ENCODE measurements at regions not wholly inside any gene's neighbourhood (a gene's known extent, or its start where the extent isn't known, plus 50 kb on each side); places are given as distances from the start of the nearest gene placed in this dataset.

- no peak overlapping the region for H3K4me3 ChIP-seq (ENCODE audit: control insufficient read depth in 2 of 3, extremely low read depth in 1 of 3, insufficient read depth in 2 of 3, low read depth in 1 of 3, low read length in 3 of 3)
- no peak overlapping the region for H2AFZ ChIP-seq (ENCODE audit: control insufficient read depth, low read length)
- H3K9ac ChIP-seq (ENCODE audit: control insufficient read depth, extremely low read depth, insufficient read depth, low read length), result no peak overlapping the region
- no peaks in the 10 kb centered on the region for H4K20me1 ChIP-seq (ENCODE audit: control insufficient read depth, extremely low read depth, insufficient read depth, low read length)
- FAIRE-seq (no peak), DNase-seq (ENCODE audit: low read depth, low spot score) (no peak)
- H3K9me1 ChIP-seq (ENCODE audit: control insufficient read depth, extremely low read depth, insufficient read depth, low read length), result no peaks in the 10 kb centered on the region
- dilution Hi-C loops (cut with MboI; ENCODE audit: extremely low pct_ligation_motif_present, low sequenced_read_pairs), result no loop called here
- H3K27ac ChIP-seq (ENCODE audit: control insufficient read depth, insufficient read depth, low read length), result no peak overlapping the region
- no peaks in the 10 kb centered on the region for H3K36me3 ChIP-seq (ENCODE audit: control insufficient read depth in 2 of 2, extremely low read depth in 1 of 2, insufficient read depth in 2 of 2, low read length in 2 of 2)
- H3K4me2 ChIP-seq (ENCODE audit: control insufficient read depth, extremely low read depth, insufficient read depth, low read depth, low read length), result no peak overlapping the region
- H3K9me3 ChIP-seq (ENCODE audit: control insufficient read depth, low read depth, low read length), result no peaks in the 10 kb centered on the region
- H3K4me1 ChIP-seq (ENCODE audit: control insufficient read depth, extremely low read depth, insufficient read depth, low read length), result no peaks in the 10 kb centered on the region
- TF ChIP-seq EZH2 (IDR thresholded peaks at IDR 0.05; ENCODE audit: low read length) (no peak), CTCF (optimal IDR thresholded peaks at IDR 0.05 in 1 of 3, IDR thresholded peaks at IDR 0.05 in 1 of 3, conservative IDR thresholded peaks at IDR 0.05 in 1 of 3; ENCODE audit: extremely low read depth in 1 of 3, insufficient read depth in 2 of 3, low read length in 3 of 3) (no peak)
- no peaks in the 10 kb centered on the region for H3K79me2 ChIP-seq (ENCODE audit: control insufficient read depth, insufficient read depth, low read length)
- H3K27me3 ChIP-seq (ENCODE audit: control insufficient read depth, extremely low read depth, insufficient read depth, low read length), result peaks cover 2% of the 10 kb centered on the region
These were observed 248.8 kb downstream of the IRS2 start for GRCh38 chr13:109537584-109537983.

GRCh38 chr13:109533350-109533749, 253.0 kb downstream of the IRS2 start:
- H3K9me1 ChIP-seq (ENCODE audit: control insufficient read depth, extremely low read depth, insufficient read depth, low read length), result no peaks in the 10 kb centered on the region
- no peak for DNase-seq (ENCODE audit: low read depth, low spot score)
- no peak overlapping the region for H3K4me2 ChIP-seq (ENCODE audit: control insufficient read depth, extremely low read depth, insufficient read depth, low read depth, low read length)
- no peaks in the 10 kb centered on the region for H3K4me1 ChIP-seq (ENCODE audit: control insufficient read depth, extremely low read depth, insufficient read depth, low read length)
- H3K27me3 ChIP-seq (ENCODE audit: control insufficient read depth, extremely low read depth, insufficient read depth, low read length), result no peaks in the 10 kb centered on the region
- TF ChIP-seq EZH2 (IDR thresholded peaks at IDR 0.05; ENCODE audit: low read length) (no peak), CTCF (optimal IDR thresholded peaks at IDR 0.05 in 1 of 3, IDR thresholded peaks at IDR 0.05 in 1 of 3, conservative IDR thresholded peaks at IDR 0.05 in 1 of 3; ENCODE audit: extremely low read depth in 1 of 3, insufficient read depth in 2 of 3, low read length in 3 of 3) (no peak)
- H3K27ac ChIP-seq (ENCODE audit: control insufficient read depth, insufficient read depth, low read length), result no peak overlapping the region
- dilution Hi-C loops (cut with MboI; ENCODE audit: extremely low pct_ligation_motif_present, low sequenced_read_pairs), result no loop called here
- no peak overlapping the region for H2AFZ ChIP-seq (ENCODE audit: control insufficient read depth, low read length)
- H3K79me2 ChIP-seq (ENCODE audit: control insufficient read depth, insufficient read depth, low read length), result no peaks in the 10 kb centered on the region
- H3K9me3 ChIP-seq (ENCODE audit: control insufficient read depth, low read depth, low read length), result no peaks in the 10 kb centered on the region
- FAIRE-seq, result no peak
- no peaks in the 10 kb centered on the region for H4K20me1 ChIP-seq (ENCODE audit: control insufficient read depth, extremely low read depth, insufficient read depth, low read length)
- H3K4me3 ChIP-seq (ENCODE audit: control insufficient read depth in 2 of 3, extremely low read depth in 1 of 3, insufficient read depth in 2 of 3, low read depth in 1 of 3, low read length in 3 of 3), result no peak overlapping the region
- H3K9ac ChIP-seq (ENCODE audit: control insufficient read depth, extremely low read depth, insufficient read depth, low read length), result no peak overlapping the region
- H3K36me3 ChIP-seq (ENCODE audit: control insufficient read depth in 2 of 2, extremely low read depth in 1 of 2, insufficient read depth in 2 of 2, low read length in 2 of 2), result no peaks in the 10 kb centered on the region
